ENCODE measurements at regions not wholly inside any gene's neighbourhood (a gene's known extent, or its start where the extent isn't known, plus 50 kb on each side); places are given as distances from the start of the nearest gene placed in this dataset.

GRCh38 chr1:4375812-4376211 lies 278.6 kb upstream of the AJAP1 start:
- peak; percentile 5 for DNase-seq (ENCODE audit: low spot score)

- no peak for DNase-seq (ENCODE audit: low spot score)
Measured at GRCh38 chr1:4379451-4380175, 274.8 kb upstream of the AJAP1 start.

- peak; percentile 9 for DNase-seq (ENCODE audit: low spot score)
Measured at GRCh38 chr1:4380564-4381168, 273.7 kb upstream of the AJAP1 start.

GRCh38 chr1:4393191-4393590 lies 261.2 kb upstream of the AJAP1 start:
- no peak for DNase-seq (ENCODE audit: low spot score)

GRCh38 chr1:4394366-4394765 lies 260.0 kb upstream of the AJAP1 start:
- no peak for DNase-seq (ENCODE audit: low spot score)

- DNase-seq (ENCODE audit: low spot score): no peak
Measured at GRCh38 chr1:4395158-4395557, 259.3 kb upstream of the AJAP1 start.

GRCh38 chr1:4395676-4396075 lies 258.7 kb upstream of the AJAP1 start:
- DNase-seq (ENCODE audit: low spot score): no peak

GRCh38 chr1:4396551-4396950 lies 257.9 kb upstream of the AJAP1 start:
- DNase-seq (ENCODE audit: low spot score): no peak

- DNase-seq (ENCODE audit: low spot score): no peak
Measured at GRCh38 chr1:4397196-4397595, 257.2 kb upstream of the AJAP1 start.

GRCh38 chr1:4402032-4402431 lies 252.4 kb upstream of the AJAP1 start:
- DNase-seq (ENCODE audit: low spot score): no peak

- DNase-seq (ENCODE audit: low spot score): no peak
Measured at GRCh38 chr1:4404854-4405590, 249.4 kb upstream of the AJAP1 start.

GRCh38 chr1:4407851-4408250 lies 246.6 kb upstream of the AJAP1 start:
- no peak for DNase-seq (ENCODE audit: low spot score)

GRCh38 chr1:4408380-4408779 lies 246.0 kb upstream of the AJAP1 start:
- no peak for DNase-seq (ENCODE audit: low spot score)

GRCh38 chr1:4411862-4412261 lies 242.5 kb upstream of the AJAP1 start:
- DNase-seq (ENCODE audit: low spot score): no peak

- DNase-seq (ENCODE audit: low spot score): no peak
Measured at GRCh38 chr1:4415476-4415875, 238.9 kb upstream of the AJAP1 start.

- no peak for DNase-seq (ENCODE audit: low spot score)
Measured at GRCh38 chr1:4416189-4416588, 238.2 kb upstream of the AJAP1 start.

GRCh38 chr1:4418021-4418420 lies 236.4 kb upstream of the AJAP1 start:
- no peak for DNase-seq (ENCODE audit: low spot score)

GRCh38 chr1:4421986-4422385 lies 232.4 kb upstream of the AJAP1 start:
- DNase-seq (ENCODE audit: low spot score): no peak

GRCh38 chr1:4422504-4423289 lies 231.7 kb upstream of the AJAP1 start:
- DNase-seq (ENCODE audit: low spot score): no peak

- DNase-seq (ENCODE audit: low spot score): no peak
Measured at GRCh38 chr1:4424254-4424653, 230.2 kb upstream of the AJAP1 start.

GRCh38 chr1:4424766-4425165 lies 229.6 kb upstream of the AJAP1 start:
- DNase-seq (ENCODE audit: low spot score): no peak

GRCh38 chr1:4425892-4426291 lies 228.5 kb upstream of the AJAP1 start:
- DNase-seq (ENCODE audit: low spot score): no peak

- no peak for DNase-seq (ENCODE audit: low spot score)
Measured at GRCh38 chr1:4428711-4429110, 225.7 kb upstream of the AJAP1 start.
